H9 (cell line): ENCODE measurements at regions not wholly inside any gene's neighbourhood (a gene's known extent, or its start where the extent isn't known, plus 50 kb on each side); places are given as distances from the start of the nearest gene placed in this dataset.

Source experiments
- DNase-seq: peaks from one replicate; pipeline ENCODE4 v3.0.0-alpha.2; 2017
- H2AFZ ChIP-seq: one replicate; pipeline ENCODE4 v1.6.1; 2013; ENCODE audit warnings: mild to moderate bottlenecking, low read length, control low read depth, moderate library complexity
- H2AK5ac ChIP-seq: 2 replicates; pipeline ENCODE4 v1.6.1; 2013; ENCODE audit warnings: low read length, control low read depth, mixed read lengths; ENCODE audit not compliant: insufficient read length
- H2BK120ac ChIP-seq: one replicate; pipeline ENCODE4 v1.6.1; 2013; ENCODE audit warnings: low read depth, mild to moderate bottlenecking, low read length, control low read depth, inconsistent platforms; ENCODE audit not compliant: poor library complexity, severe bottlenecking
- H2BK12ac ChIP-seq: 2 replicates; pipeline ENCODE4 v1.6.1; 2013; ENCODE audit warnings: low read length, control low read depth, mixed read lengths, low read depth; ENCODE audit not compliant: insufficient read length
- H2BK15ac ChIP-seq: 2 replicates; pipeline ENCODE4 v1.6.1; 2013; ENCODE audit warnings: low read depth, low read length, control low read depth
- H2BK20ac ChIP-seq: one replicate; pipeline ENCODE4 v1.6.1; 2013; ENCODE audit warnings: low read depth, mild to moderate bottlenecking, low read length, control low read depth, inconsistent platforms; ENCODE audit not compliant: poor library complexity, severe bottlenecking
- H2BK5ac ChIP-seq: 2 replicates; pipeline ENCODE4 v1.6.1; 2013; ENCODE audit warnings: low read length, control low read depth, mixed read lengths; ENCODE audit not compliant: insufficient read length
- H3K14ac ChIP-seq: 2 replicates; pipeline ENCODE4 v1.6.1; 2013; ENCODE audit warnings: low read length, control low read depth; ENCODE audit not compliant: insufficient read depth
- H3K18ac ChIP-seq: 2 replicates; pipeline ENCODE4 v1.6.1; 2013; ENCODE audit warnings: low read depth, mild to moderate bottlenecking, mixed read lengths, low read length, control low read depth; ENCODE audit not compliant: insufficient read length
- H3K23ac ChIP-seq: 2 replicates; pipeline ENCODE4 v1.6.1; 2013; ENCODE audit warnings: low read length, control low read depth, mixed read lengths, low read depth; ENCODE audit not compliant: insufficient read length
- H3K23me2 ChIP-seq: 2 replicates; pipeline ENCODE4 v1.6.1; 2013; ENCODE audit warnings: low read depth, mild to moderate bottlenecking, mixed read lengths, low read length, control low read depth; ENCODE audit not compliant: insufficient read length, poor library complexity, severe bottlenecking
- H3K27ac ChIP-seq: 2 replicates; pipeline ENCODE4 v1.5.1; 2013; ENCODE audit warnings: low read length, control low read depth, mixed read lengths, low read depth; ENCODE audit not compliant: insufficient read length
- H3K27me3 ChIP-seq: 2 replicates; pipeline ENCODE4 v1.6.1; 2013; ENCODE audit warnings: low read length, control low read depth, inconsistent platforms; ENCODE audit not compliant: insufficient read depth
- H3K4ac ChIP-seq: 2 replicates; pipeline ENCODE4 v1.6.1; 2013; ENCODE audit warnings: low read depth, mild to moderate bottlenecking, control low read depth, inconsistent platforms, low read length, moderate library complexity
- H3K4me1 ChIP-seq: 2 replicates; pipeline ENCODE4 v1.6.1; 2013; ENCODE audit warnings: low read length, control low read depth, inconsistent platforms; ENCODE audit not compliant: insufficient read depth
- H3K4me2 ChIP-seq: 2 replicates; pipeline ENCODE4 v1.6.1; 2013; ENCODE audit warnings: low read length, control low read depth, mixed read lengths; ENCODE audit not compliant: insufficient read length, insufficient read depth
- H3K56ac ChIP-seq: 2 replicates; pipeline ENCODE4 v1.6.1; 2013; ENCODE audit warnings: low read depth, mild to moderate bottlenecking, mixed read lengths, low read length, control low read depth; ENCODE audit not compliant: insufficient read length
- H3K79me1 ChIP-seq: 2 replicates; pipeline ENCODE4 v1.6.1; 2013; ENCODE audit warnings: low read depth, mild to moderate bottlenecking, moderate library complexity, low read length, control low read depth, inconsistent platforms; ENCODE audit not compliant: insufficient read depth, poor library complexity, severe bottlenecking
- H3K79me2 ChIP-seq: 2 replicates; pipeline ENCODE4 v1.6.1; 2013; ENCODE audit warnings: low read length, control low read depth, inconsistent platforms; ENCODE audit not compliant: insufficient read depth
- H3K9ac ChIP-seq: 2 replicates; pipeline ENCODE4 v1.6.1; 2013; ENCODE audit warnings: low read length, control low read depth, mixed read lengths; ENCODE audit not compliant: insufficient read length; ENCODE audit errors: extremely low read depth
- H3K9me3 ChIP-seq: one replicate; pipeline ENCODE4 v1.6.1; 2013; ENCODE audit warnings: low read depth, low read length, inconsistent platforms; ENCODE audit not compliant: control insufficient read depth
- H3T11ph ChIP-seq: one replicate; pipeline ENCODE4 v1.6.1; 2013; ENCODE audit warnings: mild to moderate bottlenecking, low read length, control low read depth, inconsistent platforms
- H4K20me1 ChIP-seq: one replicate; pipeline ENCODE4 v1.6.1; 2013; ENCODE audit not compliant: control insufficient read depth, insufficient read length, insufficient read depth
- H4K5ac ChIP-seq: 2 replicates; pipeline ENCODE4 v1.6.1; 2013; ENCODE audit warnings: low read depth, mild to moderate bottlenecking, mixed read lengths, low read length, control low read depth; ENCODE audit not compliant: insufficient read length
- H4K8ac ChIP-seq: replicated peaks from 2 replicates; pipeline ENCODE4 v1.6.1; 2013; ENCODE audit warnings: low read length, control low read depth, mixed read lengths, low read depth; ENCODE audit not compliant: insufficient read length
- H4K91ac ChIP-seq: 2 replicates; pipeline ENCODE4 v1.6.1; 2013; ENCODE audit warnings: low read depth, mild to moderate bottlenecking, moderate library complexity, mixed read lengths, low read length, control low read depth; ENCODE audit not compliant: insufficient read length
- H3K27ac Mint-ChIP-seq, 3 experiments: 2 replicates in 2 of 3; 3 replicates in 1 of 3; pipeline ENCODE4 v1.8.0; 2020 to 2021; ENCODE audit warnings: mixed read lengths in 3 of 3, mild to moderate bottlenecking in 1 of 3, moderate library complexity in 1 of 3
- H3K27me3 Mint-ChIP-seq: 2 replicates; pipeline ENCODE4 v1.8.0; 2021; ENCODE audit warnings: low read depth, mild to moderate bottlenecking, moderate library complexity, mixed read lengths
- H3K36me3 Mint-ChIP-seq, 3 experiments: 2 replicates in 2 of 3; 3 replicates in 1 of 3; pipeline ENCODE4 v1.8.0; 2020 to 2021; ENCODE audit warnings: low read depth in 3 of 3, mixed read lengths in 3 of 3; ENCODE audit not compliant: insufficient read depth in 1 of 3
- H3K4me1 Mint-ChIP-seq, 2 experiments: 2 replicates each; pipeline ENCODE4 v1.8.0; 2020; ENCODE audit warnings: mixed read lengths in 2 of 2
- H3K4me3 Mint-ChIP-seq, 2 experiments: 2 replicates in 1 of 2; 3 replicates in 1 of 2; pipeline ENCODE4 v1.8.0; 2020 to 2021; ENCODE audit warnings: mild to moderate bottlenecking in 2 of 2, mixed read lengths in 2 of 2, moderate library complexity in 1 of 2
- H3K9me3 Mint-ChIP-seq, 2 experiments: 2 replicates in 1 of 2; 3 replicates in 1 of 2; pipeline ENCODE4 v1.8.0; 2020; ENCODE audit warnings: mild to moderate bottlenecking in 2 of 2, mixed read lengths in 2 of 2, moderate library complexity in 1 of 2
- CTCF ChIP-seq: fragments of 200-600 bp; sonication (generic); conservative IDR thresholded peaks from 3 replicates; pipeline ENCODE4 v1.8.0; 2021; ENCODE audit warnings: antibody characterized with exemption, mild to moderate bottlenecking
- WGBS: extraction: QIAGEN DNeasy Blood & Tissue Kit; methylation state at CpG from one replicate; pipeline ENCODE4 v1.1.7; 2013; ENCODE audit warnings: missing lambda C conversion rate, low lambda C conversion rate, mixed read lengths; ENCODE audit not compliant: insufficient read length; ENCODE audit errors: extremely low coverage; 5-methylcytosine and 5-hydroxymethylcytosine counted together

DNA sequence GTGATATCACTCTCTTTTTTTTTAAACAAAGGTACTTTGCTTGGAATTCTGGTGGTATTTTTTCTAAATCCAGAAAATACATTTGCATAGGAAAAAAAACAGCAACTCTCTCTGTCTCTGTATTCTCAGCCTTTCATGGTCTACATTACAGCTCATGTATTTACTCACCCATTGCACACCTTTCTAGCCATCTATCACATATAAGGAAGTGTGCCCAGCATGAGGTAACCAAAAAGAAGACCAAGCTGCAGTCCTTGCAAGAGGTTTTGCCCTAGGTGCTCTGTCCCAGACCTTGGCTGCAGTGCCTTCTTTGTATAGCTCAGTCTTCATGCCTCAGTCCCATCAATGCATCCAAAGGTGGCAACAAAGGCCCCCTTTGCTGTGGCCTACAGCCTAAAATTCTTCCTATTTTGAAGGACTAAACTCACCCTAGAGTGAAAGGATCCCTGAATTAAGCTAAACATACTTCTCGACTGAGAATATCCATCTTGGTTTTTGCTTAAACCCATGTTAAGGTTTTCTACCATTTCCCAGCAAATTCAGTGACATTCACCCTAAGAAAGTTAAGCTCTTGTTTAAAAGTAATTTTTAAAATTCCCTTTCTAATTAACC lies 446.4 kb downstream of the KIF4B start:
- peaks cover 0 to 4% of the 10 kb centered on the region in 2 experiments; a peak in 1 of 4 replicates for H3K4me1 Mint-ChIP-seq
- no peak for TF ChIP-seq CTCF

More for the DNA sequence above, 446.4 kb downstream of the KIF4B start:
- Mint-ChIP-seq H3K27me3 (no peaks in the 10 kb centered on the region), H3K27ac (no peak overlapping the region), H3K36me3 (peaks cover 0 to 4% (median 0%) of the 10 kb centered on the region in 3 experiments; a peak in 2 of 7 replicates), H3K9me3 (peaks cover 0 to 2% of the 10 kb centered on the region in 2 experiments; a peak in 2 of 5 replicates), H3K4me3 (no peak overlapping the region)
- Histone ChIP-seq H3T11ph (no peak overlapping the region), H2BK12ac (no peak overlapping the region), H2AFZ (no peak overlapping the region), H2BK120ac (no peak overlapping the region), H4K91ac (no peak overlapping the region), H4K20me1 (no peaks in the 10 kb centered on the region), H3K4ac (no peak overlapping the region), H3K23ac (no peak overlapping the region), H2BK15ac (no peak overlapping the region), H3K27me3 (no peaks in the 10 kb centered on the region), H3K14ac (no peak overlapping the region), H3K27ac (no peak overlapping the region), H2BK20ac (no peak overlapping the region), H3K79me2 (no peaks in the 10 kb centered on the region), H3K79me1 (no peaks in the 10 kb centered on the region), H3K23me2 (no peaks in the 10 kb centered on the region), H3K18ac (no peak overlapping the region), H4K5ac (no peak overlapping the region), H3K9me3 (no peaks in the 10 kb centered on the region), H3K56ac (no peak overlapping the region), H2AK5ac (no peak overlapping the region), H2BK5ac (no peak overlapping the region), H3K4me1 (no peaks in the 10 kb centered on the region; the same call in 1 of the 2 replicates), H4K8ac (no peak overlapping the region), H3K9ac (no peak overlapping the region), H3K4me2 (no peak overlapping the region)
- WGBS, result no CpG with 5 or more reads among the region's 1 CpG
- no peak for DNase-seq
